PC-9 (cell line): ENCODE measurements at regions not wholly inside any gene's neighbourhood (a gene's known extent, or its start where the extent isn't known, plus 50 kb on each side); places are given as distances from the start of the nearest gene placed in this dataset.

Experiments used
- BruUV-seq: library from RNA; stranded (reverse); fragments of 400-500 nt; replicated peaks from 2 replicates; lab custom pipeline; 2021; lab: Mats Ljungman, UMichigan
- CTCF ChIA-PET: fragments of 300-600 bp; sonication (Branson Sonifier 250); formaldehyde crosslinking; loops from one replicate; lab custom pipeline; 2022; ENCODE audit warnings: antibody characterized with exemption; lab: Charles Lee
- POLR2A ChIA-PET: fragments of 300-600 bp; sonication (Branson Sonifier 250); formaldehyde crosslinking; loops from one replicate; lab custom pipeline; 2022; ENCODE audit warnings: antibody characterized with exemption; ENCODE audit not compliant: unreplicated experiment; lab: Charles Lee
- DNase-seq, 2 experiments: peaks; one replicate each; pipeline versions ENCODE4 v3.0.0 to v3.0.0-alpha.2; 2015 to 2022; ENCODE audit warnings: mixed read lengths in 1 of 2
- H2AFZ ChIP-seq: fragments of 200-600 bp; sonication (generic); 2 replicates; pipeline ENCODE4 v1.8.1; 2017; ENCODE audit warnings: antibody characterized with exemption
- H3F3A ChIP-seq: fragments of 200-600 bp; sonication (generic); 2 replicates; pipeline ENCODE4 v1.8.1; 2017; ENCODE audit warnings: antibody characterized with exemption, mild to moderate bottlenecking, low read depth; ENCODE audit not compliant: insufficient read depth
- H3K27ac ChIP-seq: fragments of 200-600 bp; sonication (generic); 2 replicates; pipeline ENCODE4 v1.6.1; 2016; ENCODE audit warnings: mixed run types
- H3K27me3 ChIP-seq: fragments of 200-600 bp; sonication (generic); 2 replicates; pipeline ENCODE4 v1.6.1; 2016; ENCODE audit warnings: low read depth, mixed run types; ENCODE audit not compliant: insufficient read depth
- H3K36me3 ChIP-seq: fragments of 200-600 bp; sonication (generic); 2 replicates; pipeline ENCODE4 v1.6.1; 2016; ENCODE audit warnings: low read depth, mixed run types
- H3K4me1 ChIP-seq: fragments of 200-600 bp; sonication (generic); replicated peaks from 2 replicates; pipeline ENCODE4 v1.6.1; 2016; ENCODE audit warnings: mixed run types; ENCODE audit not compliant: insufficient read depth
- H3K4me2 ChIP-seq: fragments of 200-600 bp; sonication (generic); 2 replicates; pipeline ENCODE4 v1.6.1; 2017; ENCODE audit warnings: mixed run types
- H3K4me3 ChIP-seq: fragments of 200-600 bp; sonication (generic); 2 replicates; pipeline ENCODE4 v1.6.1; 2016; ENCODE audit warnings: mixed run types
- H3K79me2 ChIP-seq: fragments of 200-600 bp; sonication (generic); 2 replicates; pipeline ENCODE4 v1.6.1; 2017; ENCODE audit warnings: low read depth, mixed run types
- H3K9me2 ChIP-seq: fragments of 200-600 bp; sonication (generic); 2 replicates; pipeline ENCODE4 v1.8.1; 2017; ENCODE audit warnings: mild to moderate bottlenecking; ENCODE audit not compliant: insufficient read depth
- H3K9me3 ChIP-seq: fragments of 200-600 bp; sonication (generic); 2 replicates; pipeline ENCODE4 v1.8.1; 2016; ENCODE audit warnings: low read depth; ENCODE audit not compliant: insufficient read depth
- H4K20me1 ChIP-seq: fragments of 200-600 bp; sonication (generic); 2 replicates; pipeline ENCODE4 v1.8.1; 2017; ENCODE audit not compliant: insufficient read depth
- EZH2 ChIP-seq: fragments of 200-600 bp; sonication (generic); IDR thresholded peaks from 2 replicates; pipeline ENCODE4 v1.8.0; 2017; ENCODE audit warnings: antibody characterized with exemption, low read depth
- intact Hi-C: fragments of 100-400 bp; cut with micrococcal nuclease; formaldehyde crosslinking; loops from one replicate; pipeline ENCODE4 v1.10.0; 2022; ENCODE audit not compliant: unreplicated experiment
- TF ChIP-seq, protein P1 (sequence below): fragments of 200-600 bp; sonication (generic); conservative IDR thresholded peaks from 2 replicates; pipeline ENCODE4 v1.6.1; 2017; ENCODE audit warnings: mixed run types, antibody characterized with exemption, mild to moderate bottlenecking, moderate library complexity

DNA sequence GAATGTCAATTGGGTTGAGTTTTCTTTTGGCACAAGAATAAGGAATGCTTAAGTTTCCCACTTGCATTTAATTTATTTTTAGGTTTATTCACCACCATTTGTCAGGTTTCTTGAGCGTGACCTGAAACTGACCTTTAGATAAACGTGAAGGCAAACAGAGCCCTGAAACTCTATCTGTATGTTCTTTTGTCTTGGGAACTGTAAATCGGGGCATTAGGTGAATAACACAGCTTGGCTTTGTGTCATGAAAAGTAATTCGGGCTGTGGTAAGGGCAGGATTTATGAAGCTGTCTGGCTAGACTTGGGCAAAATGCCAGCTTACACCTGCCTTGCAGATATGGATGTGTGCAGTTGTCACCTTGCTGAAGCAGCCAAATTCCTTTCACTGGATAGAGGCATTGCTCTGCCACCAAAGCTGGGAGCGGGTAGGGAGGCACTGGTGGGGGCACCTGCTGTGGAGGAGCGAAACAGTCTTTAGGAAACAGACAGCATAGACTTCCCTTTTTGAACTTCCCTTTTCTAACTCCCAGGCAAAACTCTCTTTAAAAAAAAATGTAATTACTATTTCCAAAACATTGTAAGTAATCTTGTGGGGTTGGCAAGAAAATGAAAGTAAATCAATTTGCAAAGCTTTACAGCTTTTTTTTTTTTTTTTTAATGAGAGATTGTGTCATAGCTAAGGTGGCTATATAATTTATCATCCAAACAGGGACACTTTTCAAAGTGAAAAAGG, 545.2 kb downstream of the CSNK1G3 start:
- ChIA-PET POLR2A (no interaction called here), CTCF (no interaction called here)
- Histone ChIP-seq H4K20me1 (no peaks in the 10 kb centered on the region), H3K9me3 (no peaks in the 10 kb centered on the region), H3K4me2 (peak overlapping the region; percentile 50), H3K79me2 (no peaks in the 10 kb centered on the region), H3K27me3 (no peaks in the 10 kb centered on the region), H3K4me3 (no peak overlapping the region), H3F3A (no peaks in the 10 kb centered on the region), H2AFZ (0 out of 2 replicates have a peak overlapping the region, but pooled peaks have one; percentile 22), H3K27ac (no peak overlapping the region), H3K36me3 (no peaks in the 10 kb centered on the region), H3K4me1 (peaks cover 12% of the 10 kb centered on the region), H3K9me2 (no peaks in the 10 kb centered on the region)
- TF ChIP-seq, protein P1, sequence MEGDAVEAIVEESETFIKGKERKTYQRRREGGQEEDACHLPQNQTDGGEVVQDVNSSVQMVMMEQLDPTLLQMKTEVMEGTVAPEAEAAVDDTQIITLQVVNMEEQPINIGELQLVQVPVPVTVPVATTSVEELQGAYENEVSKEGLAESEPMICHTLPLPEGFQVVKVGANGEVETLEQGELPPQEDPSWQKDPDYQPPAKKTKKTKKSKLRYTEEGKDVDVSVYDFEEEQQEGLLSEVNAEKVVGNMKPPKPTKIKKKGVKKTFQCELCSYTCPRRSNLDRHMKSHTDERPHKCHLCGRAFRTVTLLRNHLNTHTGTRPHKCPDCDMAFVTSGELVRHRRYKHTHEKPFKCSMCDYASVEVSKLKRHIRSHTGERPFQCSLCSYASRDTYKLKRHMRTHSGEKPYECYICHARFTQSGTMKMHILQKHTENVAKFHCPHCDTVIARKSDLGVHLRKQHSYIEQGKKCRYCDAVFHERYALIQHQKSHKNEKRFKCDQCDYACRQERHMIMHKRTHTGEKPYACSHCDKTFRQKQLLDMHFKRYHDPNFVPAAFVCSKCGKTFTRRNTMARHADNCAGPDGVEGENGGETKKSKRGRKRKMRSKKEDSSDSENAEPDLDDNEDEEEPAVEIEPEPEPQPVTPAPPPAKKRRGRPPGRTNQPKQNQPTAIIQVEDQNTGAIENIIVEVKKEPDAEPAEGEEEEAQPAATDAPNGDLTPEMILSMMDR, result no peak
- TF ChIP-seq EZH2, result no peak
- BruUV-seq, result no TSS peak
- intact Hi-C loops, result no loop called here
- DNase-seq, result peak in 1 of 2 experiments; percentile 83

DNA sequence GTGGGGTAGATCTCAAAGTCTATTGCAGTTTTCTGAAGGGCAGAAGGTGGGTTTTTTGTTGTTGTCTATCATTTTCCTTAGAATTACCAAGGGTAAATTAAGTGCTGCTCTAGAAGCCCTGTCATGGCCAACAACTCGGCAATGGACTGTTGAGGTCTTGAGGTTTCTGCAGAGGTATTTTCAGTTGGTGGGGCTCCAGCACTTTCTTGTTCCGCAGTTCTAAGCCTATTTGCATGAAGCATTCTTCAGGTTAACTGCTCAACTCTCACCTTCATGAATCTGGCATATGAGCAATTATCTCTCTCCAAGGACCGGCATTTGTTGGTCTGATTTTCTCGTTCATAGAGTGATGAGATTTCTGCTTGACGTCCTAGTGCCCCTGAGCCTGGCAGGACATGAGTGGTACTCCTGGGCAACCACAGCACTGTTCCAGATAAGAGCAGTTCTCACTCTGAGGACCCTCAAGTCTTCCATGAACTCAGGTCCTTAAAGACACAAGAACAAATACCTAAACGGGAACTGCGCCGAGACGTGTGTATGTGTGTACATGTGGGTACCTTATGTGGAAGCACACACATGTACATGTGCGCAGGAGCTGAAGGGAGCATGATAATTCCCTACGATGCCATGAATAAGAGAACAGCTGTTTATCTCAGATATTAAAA, 544.5 kb downstream of the CSNK1G3 start:
- Histone ChIP-seq H3F3A (no peaks in the 10 kb centered on the region), H3K4me1 (peaks cover 12% of the 10 kb centered on the region), H3K27ac (no peak overlapping the region), H4K20me1 (no peaks in the 10 kb centered on the region), H3K36me3 (no peaks in the 10 kb centered on the region), H3K79me2 (no peaks in the 10 kb centered on the region), H3K9me3 (no peaks in the 10 kb centered on the region), H3K4me2 (peak overlapping the region; percentile 50), H3K4me3 (no peak overlapping the region), H3K27me3 (no peaks in the 10 kb centered on the region), H3K9me2 (no peaks in the 10 kb centered on the region), H2AFZ (no peak overlapping the region)
- BruUV-seq, result no TSS peak
- POLR2A ChIA-PET, result no interaction called here
- TF ChIP-seq EZH2, result no peak
- intact Hi-C loops, result no loop called here
- CTCF ChIA-PET, result no interaction called here
- DNase-seq, result no peak

DNA sequence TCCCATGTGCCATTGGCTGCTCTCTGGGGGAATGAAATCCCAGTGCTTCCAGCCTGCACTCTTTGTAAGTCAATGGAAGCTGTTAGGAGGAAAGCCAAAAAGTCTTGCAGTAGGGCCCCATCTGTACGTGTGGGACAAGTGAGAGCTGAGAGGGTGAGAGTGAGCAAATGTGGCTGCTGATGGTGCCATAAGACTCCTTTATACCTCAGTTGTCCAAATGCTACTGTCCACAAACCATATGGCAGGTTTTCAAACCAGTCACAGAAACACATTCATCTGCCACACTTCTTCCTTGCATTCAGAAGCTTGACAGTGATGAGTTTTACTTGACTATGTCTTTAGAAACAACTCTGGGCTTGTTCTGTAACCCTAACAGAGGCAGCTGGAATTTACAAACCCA, 543.8 kb downstream of the CSNK1G3 start:
- H3K4me2 ChIP-seq, result no peak overlapping the region
- ChIA-PET CTCF (no interaction called here), POLR2A (no interaction called here)
- no peaks in the 10 kb centered on the region for H3K79me2 ChIP-seq
- no peaks in the 10 kb centered on the region for H3K9me3 ChIP-seq
- H3K27me3 ChIP-seq, result no peaks in the 10 kb centered on the region
- H3K4me1 ChIP-seq, result peaks cover 12% of the 10 kb centered on the region
- H3K36me3 ChIP-seq, result no peaks in the 10 kb centered on the region
- no peak overlapping the region for H3K27ac ChIP-seq
- H2AFZ ChIP-seq, result no peak overlapping the region
- H4K20me1 ChIP-seq, result no peaks in the 10 kb centered on the region
- intact Hi-C loops, result no loop called here
- TF ChIP-seq, protein P1, result no peak
- TF ChIP-seq EZH2, result no peak
- DNase-seq, result no peak
- H3K4me3 ChIP-seq, result no peak overlapping the region
- BruUV-seq, result no TSS peak
- H3K9me2 ChIP-seq, result no peaks in the 10 kb centered on the region
- H3F3A ChIP-seq, result no peaks in the 10 kb centered on the region
